SK-N-SH treated with all-trans-retinoic acid at 6 μM for 48 hours (cell line): ENCODE measurements at regions not wholly inside any gene's neighbourhood (a gene's known extent, or its start where the extent isn't known, plus 50 kb on each side); places are given as distances from the start of the nearest gene placed in this dataset.

Source experiments
- ATAC-seq: fragments of 200-7000 bp; cut with Tn5 transposase; 3 replicates; pipeline ENCODE4 v1.9.1; 2020; ENCODE audit warnings: mild to moderate bottlenecking, moderate library complexity
- ARNTL ChIP-seq: fragments of 450-650 bp; formaldehyde crosslinking; IDR thresholded peaks from 2 replicates; pipeline ENCODE4 v1.5.0; 2020; ENCODE audit warnings: low read depth, mild to moderate bottlenecking, moderate library complexity, borderline replicate concordance
- BACH2 ChIP-seq: fragments of 250-450 bp; sonication (Bioruptor Pico); IDR thresholded peaks from 2 replicates; pipeline ENCODE4 v1.9.0; 2021; ENCODE audit warnings: mild to moderate bottlenecking, borderline replicate concordance
- CSDC2 ChIP-seq: fragments of 250-450 bp; sonication (Bioruptor Pico); IDR thresholded peaks from 2 replicates; pipeline ENCODE4 v1.5.0; 2020; ENCODE audit warnings: mild to moderate bottlenecking, moderate library complexity
- ESRRG ChIP-seq: fragments of 250-450 bp; sonication (Bioruptor Pico); IDR thresholded peaks from 2 replicates; pipeline ENCODE4 v1.6.1; 2021; ENCODE audit warnings: mild to moderate bottlenecking
- GLIS3 ChIP-seq: fragments of 250-450 bp; sonication (Bioruptor Pico); IDR thresholded peaks from 2 replicates; pipeline ENCODE4 v1.5.0; 2020; ENCODE audit warnings: mild to moderate bottlenecking, moderate library complexity
- ISL1 ChIP-seq: fragments of 250-450 bp; sonication (Bioruptor Pico); IDR thresholded peaks from 2 replicates; pipeline ENCODE4 v2.1.2; 2022; ENCODE audit warnings: mild to moderate bottlenecking, moderate library complexity
- OSR1 ChIP-seq: fragments of 250-450 bp; sonication (Bioruptor Pico); IDR thresholded peaks from 2 replicates; pipeline ENCODE4 v1.8.0; 2022; ENCODE audit warnings: moderate library complexity, mild to moderate bottlenecking, inconsistent platforms
- PPARA ChIP-seq: fragments of 250-450 bp; sonication (Bioruptor Pico); IDR thresholded peaks from 2 replicates; pipeline ENCODE4 v1.5.0; 2020; ENCODE audit warnings: mild to moderate bottlenecking, borderline replicate concordance
- SNAI2 ChIP-seq: fragments of 250-450 bp; sonication (Bioruptor Pico); IDR thresholded peaks from 2 replicates; pipeline ENCODE4 v1.5.0; 2020; ENCODE audit warnings: mild to moderate bottlenecking, moderate library complexity
- TCF4 ChIP-seq: fragments of 250-450 bp; sonication (Bioruptor Pico); IDR thresholded peaks from 2 replicates; pipeline ENCODE4 v1.8.0; 2021; ENCODE audit warnings: mild to moderate bottlenecking, moderate library complexity, borderline replicate concordance
- TOX ChIP-seq: fragments of 250-450 bp; sonication (Bioruptor Pico); IDR thresholded peaks from 2 replicates; pipeline ENCODE4 v1.8.0; 2021; ENCODE audit warnings: mild to moderate bottlenecking, moderate library complexity, borderline replicate concordance
- ZC3H10 ChIP-seq: fragments of 250-450 bp; sonication (Bioruptor Pico); IDR thresholded peaks from 2 replicates; pipeline ENCODE4 v1.5.1; 2021; ENCODE audit warnings: mild to moderate bottlenecking, moderate library complexity
- ZFP3 ChIP-seq: fragments of 250-450 bp; sonication (Bioruptor Pico); IDR thresholded peaks from 2 replicates; pipeline ENCODE4 v1.5.0; 2020; ENCODE audit warnings: mild to moderate bottlenecking, moderate library complexity
- ZFP30 ChIP-seq: fragments of 450-650 bp; formaldehyde crosslinking; IDR thresholded peaks from 2 replicates; pipeline ENCODE4 v1.5.0; 2022; ENCODE audit warnings: mild to moderate bottlenecking, moderate library complexity
- ZNF565 ChIP-seq: fragments of 450-650 bp; formaldehyde crosslinking; conservative IDR thresholded peaks from 2 replicates; pipeline ENCODE4 v1.5.0; 2020; ENCODE audit warnings: low read depth, mild to moderate bottlenecking, moderate library complexity
- ZNF70 ChIP-seq: fragments of 450-650 bp; formaldehyde crosslinking; IDR thresholded peaks from 2 replicates; pipeline ENCODE4 v1.5.0; 2020; ENCODE audit warnings: mild to moderate bottlenecking, moderate library complexity
- ZNF8 ChIP-seq: fragments of 450-650 bp; formaldehyde crosslinking; IDR thresholded peaks from 2 replicates; pipeline ENCODE4 v1.5.0; 2020; ENCODE audit warnings: mild to moderate bottlenecking, moderate library complexity
- TF ChIP-seq, protein P1 (sequence below): fragments of 250-450 bp; sonication (Bioruptor Pico); IDR thresholded peaks from 2 replicates; pipeline ENCODE4 v1.8.0; 2021; ENCODE audit warnings: low read depth, mild to moderate bottlenecking, moderate library complexity, borderline replicate concordance
- TF ChIP-seq, protein P2 (sequence below): fragments of 250-450 bp; sonication (Bioruptor Pico); IDR thresholded peaks from 2 replicates; pipeline ENCODE4 v1.5.1; 2020; ENCODE audit warnings: low read depth, mild to moderate bottlenecking, moderate library complexity
- TF ChIP-seq, protein P3 (sequence below): fragments of 250-450 bp; sonication (Bioruptor Pico); IDR thresholded peaks from 2 replicates; pipeline ENCODE4 v1.8.0; 2020; ENCODE audit warnings: mild to moderate bottlenecking, moderate library complexity, borderline replicate concordance
- TF ChIP-seq, protein P4 (sequence below): fragments of 250-450 bp; sonication (Bioruptor Pico); IDR thresholded peaks from 2 replicates; pipeline ENCODE4 v1.5.1; 2021; ENCODE audit warnings: mild to moderate bottlenecking, moderate library complexity
- TF ChIP-seq, protein P5 (sequence below): fragments of 250-450 bp; sonication (Bioruptor Pico); IDR thresholded peaks from 2 replicates; pipeline ENCODE4 v1.5.0; 2020; ENCODE audit warnings: mild to moderate bottlenecking, moderate library complexity

DNA sequence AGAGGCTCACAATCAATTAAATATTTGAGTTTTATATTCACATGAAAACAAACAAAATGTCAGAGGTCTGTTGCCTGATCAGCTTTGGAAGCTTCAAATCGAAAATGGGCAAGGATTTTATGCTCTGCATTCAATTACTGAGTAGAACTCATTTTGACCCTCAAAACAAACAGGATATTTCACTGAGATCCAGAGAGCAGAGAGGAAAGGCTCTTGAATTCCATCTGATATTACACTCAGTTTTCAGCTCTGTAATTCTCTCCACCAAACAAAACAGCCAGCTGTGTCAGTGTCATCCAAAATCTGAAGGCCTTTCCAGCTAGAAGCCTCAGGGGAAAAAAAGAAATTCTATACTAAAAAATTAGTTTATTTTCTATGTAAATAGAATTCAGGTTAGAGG, 128.6 kb upstream of the FLRT2 start:
- peak; percentile 57 for ATAC-seq
- TF ChIP-seq, protein P1, sequence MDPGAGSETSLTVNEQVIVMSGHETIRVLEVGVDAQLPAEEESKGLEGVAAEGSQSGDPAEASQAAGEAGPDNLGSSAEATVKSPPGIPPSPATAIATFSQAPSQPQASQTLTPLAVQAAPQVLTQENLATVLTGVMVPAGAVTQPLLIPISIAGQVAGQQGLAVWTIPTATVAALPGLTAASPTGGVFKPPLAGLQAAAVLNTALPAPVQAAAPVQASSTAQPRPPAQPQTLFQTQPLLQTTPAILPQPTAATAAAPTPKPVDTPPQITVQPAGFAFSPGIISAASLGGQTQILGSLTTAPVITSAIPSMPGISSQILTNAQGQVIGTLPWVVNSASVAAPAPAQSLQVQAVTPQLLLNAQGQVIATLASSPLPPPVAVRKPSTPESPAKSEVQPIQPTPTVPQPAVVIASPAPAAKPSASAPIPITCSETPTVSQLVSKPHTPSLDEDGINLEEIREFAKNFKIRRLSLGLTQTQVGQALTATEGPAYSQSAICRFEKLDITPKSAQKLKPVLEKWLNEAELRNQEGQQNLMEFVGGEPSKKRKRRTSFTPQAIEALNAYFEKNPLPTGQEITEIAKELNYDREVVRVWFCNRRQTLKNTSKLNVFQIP (CRISPR knock-in tag) = no peak
- TF ChIP-seq, protein P2, sequence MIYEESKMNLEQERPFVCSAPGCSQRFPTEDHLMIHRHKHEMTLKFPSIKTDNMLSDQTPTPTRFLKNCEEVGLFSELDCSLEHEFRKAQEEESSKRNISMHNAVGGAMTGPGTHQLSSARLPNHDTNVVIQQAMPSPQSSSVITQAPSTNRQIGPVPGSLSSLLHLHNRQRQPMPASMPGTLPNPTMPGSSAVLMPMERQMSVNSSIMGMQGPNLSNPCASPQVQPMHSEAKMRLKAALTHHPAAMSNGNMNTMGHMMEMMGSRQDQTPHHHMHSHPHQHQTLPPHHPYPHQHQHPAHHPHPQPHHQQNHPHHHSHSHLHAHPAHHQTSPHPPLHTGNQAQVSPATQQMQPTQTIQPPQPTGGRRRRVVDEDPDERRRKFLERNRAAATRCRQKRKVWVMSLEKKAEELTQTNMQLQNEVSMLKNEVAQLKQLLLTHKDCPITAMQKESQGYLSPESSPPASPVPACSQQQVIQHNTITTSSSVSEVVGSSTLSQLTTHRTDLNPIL (CRISPR knock-in tag) = no peak
- TF ChIP-seq ZC3H10 (CRISPR knock-in tag) = no peak
- no peak for TF ChIP-seq ZNF8 (CRISPR knock-in tag)
- TF ChIP-seq TCF4 (CRISPR knock-in tag) = no peak
- no peak for TF ChIP-seq PPARA (CRISPR knock-in tag)
- TF ChIP-seq CSDC2 (CRISPR knock-in tag) = no peak
- no peak for TF ChIP-seq ZNF70 (CRISPR knock-in tag)
- TF ChIP-seq, protein P3, sequence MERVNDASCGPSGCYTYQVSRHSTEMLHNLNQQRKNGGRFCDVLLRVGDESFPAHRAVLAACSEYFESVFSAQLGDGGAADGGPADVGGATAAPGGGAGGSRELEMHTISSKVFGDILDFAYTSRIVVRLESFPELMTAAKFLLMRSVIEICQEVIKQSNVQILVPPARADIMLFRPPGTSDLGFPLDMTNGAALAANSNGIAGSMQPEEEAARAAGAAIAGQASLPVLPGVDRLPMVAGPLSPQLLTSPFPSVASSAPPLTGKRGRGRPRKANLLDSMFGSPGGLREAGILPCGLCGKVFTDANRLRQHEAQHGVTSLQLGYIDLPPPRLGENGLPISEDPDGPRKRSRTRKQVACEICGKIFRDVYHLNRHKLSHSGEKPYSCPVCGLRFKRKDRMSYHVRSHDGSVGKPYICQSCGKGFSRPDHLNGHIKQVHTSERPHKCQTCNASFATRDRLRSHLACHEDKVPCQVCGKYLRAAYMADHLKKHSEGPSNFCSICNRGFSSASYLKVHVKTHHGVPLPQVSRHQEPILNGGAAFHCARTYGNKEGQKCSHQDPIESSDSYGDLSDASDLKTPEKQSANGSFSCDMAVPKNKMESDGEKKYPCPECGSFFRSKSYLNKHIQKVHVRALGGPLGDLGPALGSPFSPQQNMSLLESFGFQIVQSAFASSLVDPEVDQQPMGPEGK (CRISPR knock-in tag) = no peak
- TF ChIP-seq, protein P4, sequence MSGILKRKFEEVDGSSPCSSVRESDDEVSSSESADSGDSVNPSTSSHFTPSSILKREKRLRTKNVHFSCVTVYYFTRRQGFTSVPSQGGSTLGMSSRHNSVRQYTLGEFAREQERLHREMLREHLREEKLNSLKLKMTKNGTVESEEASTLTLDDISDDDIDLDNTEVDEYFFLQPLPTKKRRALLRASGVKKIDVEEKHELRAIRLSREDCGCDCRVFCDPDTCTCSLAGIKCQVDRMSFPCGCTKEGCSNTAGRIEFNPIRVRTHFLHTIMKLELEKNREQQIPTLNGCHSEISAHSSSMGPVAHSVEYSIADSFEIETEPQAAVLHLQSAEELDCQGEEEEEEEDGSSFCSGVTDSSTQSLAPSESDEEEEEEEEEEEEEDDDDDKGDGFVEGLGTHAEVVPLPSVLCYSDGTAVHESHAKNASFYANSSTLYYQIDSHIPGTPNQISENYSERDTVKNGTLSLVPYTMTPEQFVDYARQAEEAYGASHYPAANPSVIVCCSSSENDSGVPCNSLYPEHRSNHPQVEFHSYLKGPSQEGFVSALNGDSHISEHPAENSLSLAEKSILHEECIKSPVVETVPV (CRISPR knock-in tag) = no peak
- TF ChIP-seq, protein P5, sequence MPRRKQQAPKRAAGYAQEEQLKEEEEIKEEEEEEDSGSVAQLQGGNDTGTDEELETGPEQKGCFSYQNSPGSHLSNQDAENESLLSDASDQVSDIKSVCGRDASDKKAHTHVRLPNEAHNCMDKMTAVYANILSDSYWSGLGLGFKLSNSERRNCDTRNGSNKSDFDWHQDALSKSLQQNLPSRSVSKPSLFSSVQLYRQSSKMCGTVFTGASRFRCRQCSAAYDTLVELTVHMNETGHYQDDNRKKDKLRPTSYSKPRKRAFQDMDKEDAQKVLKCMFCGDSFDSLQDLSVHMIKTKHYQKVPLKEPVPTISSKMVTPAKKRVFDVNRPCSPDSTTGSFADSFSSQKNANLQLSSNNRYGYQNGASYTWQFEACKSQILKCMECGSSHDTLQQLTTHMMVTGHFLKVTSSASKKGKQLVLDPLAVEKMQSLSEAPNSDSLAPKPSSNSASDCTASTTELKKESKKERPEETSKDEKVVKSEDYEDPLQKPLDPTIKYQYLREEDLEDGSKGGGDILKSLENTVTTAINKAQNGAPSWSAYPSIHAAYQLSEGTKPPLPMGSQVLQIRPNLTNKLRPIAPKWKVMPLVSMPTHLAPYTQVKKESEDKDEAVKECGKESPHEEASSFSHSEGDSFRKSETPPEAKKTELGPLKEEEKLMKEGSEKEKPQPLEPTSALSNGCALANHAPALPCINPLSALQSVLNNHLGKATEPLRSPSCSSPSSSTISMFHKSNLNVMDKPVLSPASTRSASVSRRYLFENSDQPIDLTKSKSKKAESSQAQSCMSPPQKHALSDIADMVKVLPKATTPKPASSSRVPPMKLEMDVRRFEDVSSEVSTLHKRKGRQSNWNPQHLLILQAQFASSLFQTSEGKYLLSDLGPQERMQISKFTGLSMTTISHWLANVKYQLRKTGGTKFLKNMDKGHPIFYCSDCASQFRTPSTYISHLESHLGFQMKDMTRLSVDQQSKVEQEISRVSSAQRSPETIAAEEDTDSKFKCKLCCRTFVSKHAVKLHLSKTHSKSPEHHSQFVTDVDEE = no peak
- TF ChIP-seq ZNF565 (CRISPR knock-in tag) = no peak
- no peak for TF ChIP-seq GLIS3 (CRISPR knock-in tag)
- TF ChIP-seq BACH2 = no peak
- TF ChIP-seq ZFP30 (CRISPR knock-in tag) = no peak

DNA sequence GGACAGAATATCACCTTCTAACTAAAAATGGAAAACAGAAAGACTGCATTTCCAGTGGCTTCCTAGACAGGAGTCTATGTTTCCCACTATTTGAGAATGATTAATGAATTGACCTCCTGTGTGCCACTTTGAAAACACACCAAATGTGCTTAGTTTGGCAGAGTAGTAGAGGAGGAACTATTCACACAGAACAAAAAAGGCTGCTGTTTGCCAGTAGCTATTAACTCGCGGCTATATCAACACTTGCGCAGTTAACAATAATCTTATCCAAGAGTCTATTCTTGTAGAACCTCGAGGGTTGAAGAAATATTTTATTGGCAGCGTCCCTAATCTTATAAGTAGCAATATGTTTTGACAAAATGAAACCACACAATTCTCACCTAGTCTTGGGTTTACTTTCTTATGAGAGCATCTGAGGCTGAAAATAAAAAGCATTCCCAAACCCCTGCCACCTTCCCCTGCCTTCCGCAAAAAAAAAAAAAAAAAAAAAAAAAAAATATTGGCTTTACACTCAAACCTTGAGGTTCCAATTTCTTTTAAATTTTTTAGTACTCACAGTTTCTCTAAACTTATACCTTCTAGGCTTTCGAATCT, 127.3 kb upstream of the FLRT2 start:
- no peak for ATAC-seq
- TF ChIP-seq ARNTL (no peak), BACH2 (no peak), ZFP3 (CRISPR knock-in tag) (no peak), PPARA (CRISPR knock-in tag) (no peak), GLIS3 (CRISPR knock-in tag) (no peak), ISL1 (CRISPR knock-in tag) (no peak), ESRRG (CRISPR knock-in tag) (no peak), OSR1 (CRISPR knock-in tag) (no peak), ZC3H10 (CRISPR knock-in tag) (no peak), ZNF8 (CRISPR knock-in tag) (no peak), ZFP30 (CRISPR knock-in tag) (no peak), TOX (CRISPR knock-in tag) (no peak), TCF4 (CRISPR knock-in tag) (no peak), SNAI2 (CRISPR knock-in tag) (no peak)
- TF ChIP-seq, protein P5 = no peak
- TF ChIP-seq, protein P3 (CRISPR knock-in tag) = no peak
- TF ChIP-seq, protein P4 (CRISPR knock-in tag) = no peak
